Hepatic stellate cell (primary cell): ENCODE measurements at regions not wholly inside any gene's neighbourhood (a gene's known extent, or its start where the extent isn't known, plus 50 kb on each side); places are given as distances from the start of the nearest gene placed in this dataset.

Source experiments
- DNase-seq: peaks from one replicate; pipeline ENCODE4 v3.0.0; 2011; ENCODE audit warnings: low spot score

GRCh38 chr4:92112805-92113204 lies 191.0 kb upstream of the GRID2 start:
- DNase-seq = no peak

GRCh38 chr4:92120810-92121498 lies 182.8 kb upstream of the GRID2 start:
- no peak for DNase-seq

- DNase-seq = no peak
These were observed 180.9 kb upstream of the GRID2 start for GRCh38 chr4:92122911-92123310.

GRCh38 chr4:92128676-92129075 lies 175.1 kb upstream of the GRID2 start:
- DNase-seq = no peak

- DNase-seq = no peak
These were observed 174.3 kb upstream of the GRID2 start for GRCh38 chr4:92129408-92129994.

- DNase-seq = no peak
These were observed 167.3 kb upstream of the GRID2 start for GRCh38 chr4:92136434-92136833.

GRCh38 chr4:92163348-92163747 lies 140.4 kb upstream of the GRID2 start:
- no peak for DNase-seq

GRCh38 chr4:92170340-92170739 lies 133.4 kb upstream of the GRID2 start:
- no peak for DNase-seq

- no peak for DNase-seq
These were observed 131.6 kb upstream of the GRID2 start for GRCh38 chr4:92172203-92172602.

- no peak for DNase-seq
These were observed 128.5 kb upstream of the GRID2 start for GRCh38 chr4:92175250-92175649.

GRCh38 chr4:92182006-92182735 lies 121.6 kb upstream of the GRID2 start:
- DNase-seq = no peak

- DNase-seq = no peak
These were observed 120.9 kb upstream of the GRID2 start for GRCh38 chr4:92182736-92183407.

- DNase-seq = no peak
These were observed 119.9 kb upstream of the GRID2 start for GRCh38 chr4:92183825-92184224.

GRCh38 chr4:92184566-92184965 lies 119.2 kb upstream of the GRID2 start:
- no peak for DNase-seq

GRCh38 chr4:92186239-92186638 lies 117.5 kb upstream of the GRID2 start:
- no peak for DNase-seq

- no peak for DNase-seq
These were observed 114.6 kb upstream of the GRID2 start for GRCh38 chr4:92189146-92189545.

GRCh38 chr4:92198711-92199110 lies 105.1 kb upstream of the GRID2 start:
- peak; percentile 11 for DNase-seq

GRCh38 chr4:92199135-92199534 lies 104.6 kb upstream of the GRID2 start:
- DNase-seq = no peak

GRCh38 chr4:92210906-92211305 lies 92.9 kb upstream of the GRID2 start:
- no peak for DNase-seq

GRCh38 chr4:92215476-92215875 lies 88.3 kb upstream of the GRID2 start:
- DNase-seq = no peak

GRCh38 chr4:92231511-92231910 lies 72.3 kb upstream of the GRID2 start:
- no peak for DNase-seq

GRCh38 chr4:92232566-92232965 lies 71.2 kb upstream of the GRID2 start:
- no peak for DNase-seq
